Upper lobe of left lung (tissue), 4 donors: ENCODE measurements at regions not wholly inside any gene's neighbourhood (a gene's known extent, or its start where the extent isn't known, plus 50 kb on each side); places are given as distances from the start of the nearest gene placed in this dataset.

ENCODE experiments used
- CTCF ChIP-seq, 6 experiments: fragments of 450-650 bp in 4 of 6; fragments of 200-600 bp in 2 of 6; sonication (generic) in 2 of 6; IDR thresholded peaks; one replicate each; pipeline ENCODE4 v1.5.1; 2016 to 2019; ENCODE audit warnings: antibody characterized with exemption in 6 of 6
- POLR2A ChIP-seq, 4 donors: fragments of 450-650 bp; IDR thresholded peaks; one replicate each; pipeline ENCODE4 v1.5.1; 2016 to 2017; ENCODE audit warnings: antibody characterized with exemption in 4 of 4, mild to moderate bottlenecking in 2 of 4
- POLR2AphosphoS5 ChIP-seq, 2 donors: sonication (generic); formaldehyde crosslinking; IDR thresholded peaks; one replicate each; pipeline ENCODE4 v1.5.1; 2017; ENCODE audit warnings: antibody characterized with exemption in 2 of 2

GRCh38 chr2:136049991-136050920 lies 64.8 kb upstream of the DARS1 start:
- TF ChIP-seq CTCF (IDR thresholded peaks at IDR 0.05), result no peak
- no peak for TF ChIP-seq POLR2AphosphoS5 (IDR thresholded peaks at IDR 0.05)
- no peak for TF ChIP-seq POLR2A (IDR thresholded peaks at IDR 0.05)
